HG03066 (cell line): ENCODE measurements at regions not wholly inside any gene's neighbourhood (a gene's known extent, or its start where the extent isn't known, plus 50 kb on each side); places are given as distances from the start of the nearest gene placed in this dataset.

ENCODE experiments used
- ATAC-seq: cut with Tn5 transposase; IDR thresholded peaks from one replicate; pipeline ENCODE4 v1.9.1; 2021; ENCODE audit warnings: low read depth; ENCODE audit not compliant: unreplicated experiment

DNA sequence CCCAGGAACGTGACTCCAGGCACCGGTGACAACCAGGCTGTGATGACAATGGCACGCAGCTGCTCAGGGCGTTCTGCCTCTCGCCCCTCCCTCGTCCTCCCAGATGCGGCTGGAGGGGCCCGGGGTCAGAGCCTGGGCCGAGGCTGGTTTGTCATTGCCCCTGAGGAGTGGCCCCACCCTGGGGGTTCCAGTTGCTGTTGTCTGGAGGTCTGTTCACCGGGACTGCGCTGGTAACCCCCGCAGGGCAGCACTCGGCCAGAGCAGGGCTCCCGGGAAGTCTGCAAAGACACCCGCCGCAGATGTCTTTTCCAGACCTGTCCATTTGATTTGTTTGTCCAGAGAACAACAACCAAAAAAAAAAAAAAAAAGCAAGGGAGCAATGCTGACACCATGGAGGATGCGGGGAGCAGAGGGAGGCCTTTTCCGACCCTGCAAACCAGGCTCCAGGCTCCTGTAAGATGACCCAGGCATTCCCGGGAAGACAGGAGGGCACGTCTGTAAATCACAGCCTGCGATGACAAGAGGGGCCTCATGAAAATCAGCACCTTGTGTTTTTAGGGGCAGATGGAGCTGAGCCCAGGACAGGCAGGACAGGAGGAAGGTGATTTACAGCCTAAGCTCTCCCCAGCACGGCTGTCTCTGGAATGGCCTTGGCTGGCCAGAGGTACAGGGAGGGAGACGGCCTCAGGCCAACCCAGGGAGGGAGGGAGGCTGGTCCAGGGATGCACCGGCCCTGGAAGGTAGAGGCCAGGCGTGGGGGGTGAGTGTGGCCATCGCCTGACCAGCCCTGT lies 189.3 kb downstream of the ERMARD start:
- ATAC-seq: no peak

DNA sequence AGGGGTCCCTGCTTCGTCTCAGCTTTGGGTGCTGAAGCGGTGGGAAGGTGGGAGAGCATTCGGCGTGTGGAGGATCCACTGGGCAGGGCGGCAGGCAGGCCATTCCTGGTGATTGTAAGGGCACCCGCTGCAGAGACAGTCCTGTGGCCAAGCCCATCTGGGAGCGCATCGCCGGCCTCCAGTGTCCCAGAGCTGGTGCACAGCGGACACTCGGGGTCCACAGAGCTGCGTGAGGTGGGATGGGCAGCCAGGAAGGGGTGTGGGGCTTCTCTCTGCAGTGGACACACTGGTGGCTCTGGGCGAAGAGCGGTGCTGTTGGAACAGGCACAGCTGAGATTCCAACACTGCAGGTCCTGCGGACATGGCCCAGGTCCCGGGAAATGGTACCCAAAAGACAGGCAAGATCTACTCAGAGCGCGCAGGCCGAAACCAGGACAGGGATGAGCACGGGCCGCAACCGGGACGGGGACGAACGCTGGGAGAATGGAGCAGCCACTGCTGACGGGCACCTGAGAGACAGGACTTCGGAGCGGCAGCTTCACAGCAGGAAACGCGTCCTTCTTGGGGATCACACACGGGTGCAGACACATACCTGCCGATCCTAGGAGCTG lies 188.2 kb downstream of the ERMARD start:
- ATAC-seq: no peak

DNA sequence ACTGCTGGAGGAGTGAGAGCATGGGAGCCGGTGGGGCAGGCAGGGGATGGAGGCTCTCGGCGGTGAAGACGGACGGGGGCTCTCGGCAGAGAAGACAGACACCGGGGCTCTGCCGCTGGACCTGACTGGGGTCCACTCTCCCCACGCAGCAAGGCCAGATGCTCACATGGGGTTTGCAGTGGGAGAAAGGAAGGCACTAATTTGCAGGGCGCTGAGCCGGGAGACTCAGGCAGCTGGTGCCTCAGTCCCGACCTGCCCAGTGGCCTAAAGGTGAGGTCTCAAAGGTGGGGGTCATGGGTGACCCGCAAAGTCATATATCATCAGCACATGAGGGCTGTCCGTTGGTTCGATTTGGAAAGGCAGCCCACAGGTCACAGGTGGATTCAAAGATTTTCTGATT lies 187.3 kb downstream of the ERMARD start:
- ATAC-seq: no peak

- ATAC-seq: no peak
Observed at GRCh38 chr6:169938262-169938701, 186.9 kb downstream of the ERMARD start.

- ATAC-seq: no peak
Observed at GRCh38 chr6:169937389-169938261, 186.2 kb downstream of the ERMARD start.

GRCh38 chr6:169936355-169936975 lies 185.0 kb downstream of the ERMARD start:
- no peak for ATAC-seq

DNA sequence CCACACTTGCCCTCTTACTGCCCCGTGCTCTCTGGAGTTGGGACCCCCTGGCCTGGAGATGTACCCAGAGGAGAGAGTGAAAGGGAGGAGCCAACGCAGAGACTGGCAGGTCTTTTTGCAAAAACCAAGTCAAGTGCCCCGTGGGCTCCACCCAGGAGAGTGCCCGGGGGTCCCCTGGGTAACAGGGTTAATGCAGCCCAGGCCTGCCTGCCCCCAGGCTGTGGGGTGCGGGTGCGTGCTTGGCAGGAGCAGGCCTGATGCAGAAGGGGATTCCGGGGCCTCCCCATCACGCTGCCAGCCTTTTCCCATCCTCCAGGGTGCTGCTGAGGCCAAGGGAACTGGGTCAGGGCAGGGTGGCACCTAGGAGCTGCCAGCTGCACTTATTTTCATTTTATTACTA lies 184.4 kb downstream of the ERMARD start:
- no peak for ATAC-seq

DNA sequence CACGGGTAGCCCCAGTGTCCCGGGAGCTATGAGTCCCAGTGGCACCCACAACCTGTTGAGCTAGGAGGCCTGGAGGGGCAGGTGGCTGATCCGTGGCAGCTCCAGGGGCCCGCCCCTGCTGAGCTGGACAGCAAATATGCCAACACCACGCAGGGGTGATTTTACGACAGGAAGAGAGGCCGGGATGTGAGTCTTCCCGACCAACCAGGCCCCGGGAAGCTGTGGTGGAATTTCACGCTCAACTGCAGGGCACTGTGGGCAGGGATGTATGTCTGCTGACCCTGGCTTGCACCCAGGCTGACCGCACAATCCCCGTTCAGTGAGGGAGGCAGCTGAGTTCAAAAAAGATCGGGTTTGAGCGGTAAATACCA lies 183.9 kb downstream of the ERMARD start:
- ATAC-seq: no peak

GRCh38 chr6:169934699-169935347 lies 183.4 kb downstream of the ERMARD start:
- ATAC-seq: no peak

DNA sequence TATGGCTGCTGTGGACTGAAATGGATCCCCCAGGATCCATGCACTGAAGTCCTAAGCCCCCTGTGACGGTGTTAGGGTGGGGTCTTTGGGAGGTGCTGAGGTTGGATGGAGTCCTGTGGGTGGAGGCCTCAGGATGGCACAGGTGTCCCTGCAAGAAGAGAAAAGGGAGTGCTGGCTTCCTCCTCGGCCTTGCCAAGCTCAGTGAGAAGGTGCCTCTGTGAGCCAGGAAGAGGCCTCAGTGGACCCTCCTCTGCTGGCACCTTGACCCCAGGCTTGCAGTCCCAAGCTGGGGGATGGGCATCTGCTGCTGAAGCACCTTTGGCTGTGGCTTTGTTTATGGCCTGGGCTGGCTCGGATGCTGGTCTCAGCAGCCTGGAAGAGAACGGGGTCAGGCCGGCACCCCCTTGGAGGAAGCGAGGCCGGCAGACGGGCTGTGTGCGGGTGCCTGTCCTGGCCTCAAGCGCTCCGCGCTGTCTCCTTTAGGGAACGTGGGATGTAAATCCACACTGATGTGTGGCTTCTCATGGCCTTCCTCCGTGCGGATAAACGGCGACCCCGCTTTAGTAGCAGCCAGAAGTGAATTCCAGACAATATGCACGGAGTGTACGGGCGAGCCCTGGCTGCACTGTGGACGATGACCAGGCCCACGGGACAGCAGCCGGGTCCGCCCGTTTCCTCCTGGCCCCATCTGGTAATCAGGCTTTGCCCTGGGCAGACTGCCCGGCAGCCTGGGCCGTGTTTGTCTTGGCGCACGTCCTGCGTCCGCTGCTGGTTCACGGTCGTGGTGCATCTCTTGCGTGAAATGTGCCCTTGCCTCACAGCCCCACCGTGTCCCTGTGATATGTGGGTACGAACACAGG lies 182.6 kb downstream of the ERMARD start:
- ATAC-seq: no peak

GRCh38 chr6:169933251-169933821 lies 181.9 kb downstream of the ERMARD start:
- ATAC-seq: no peak

DNA sequence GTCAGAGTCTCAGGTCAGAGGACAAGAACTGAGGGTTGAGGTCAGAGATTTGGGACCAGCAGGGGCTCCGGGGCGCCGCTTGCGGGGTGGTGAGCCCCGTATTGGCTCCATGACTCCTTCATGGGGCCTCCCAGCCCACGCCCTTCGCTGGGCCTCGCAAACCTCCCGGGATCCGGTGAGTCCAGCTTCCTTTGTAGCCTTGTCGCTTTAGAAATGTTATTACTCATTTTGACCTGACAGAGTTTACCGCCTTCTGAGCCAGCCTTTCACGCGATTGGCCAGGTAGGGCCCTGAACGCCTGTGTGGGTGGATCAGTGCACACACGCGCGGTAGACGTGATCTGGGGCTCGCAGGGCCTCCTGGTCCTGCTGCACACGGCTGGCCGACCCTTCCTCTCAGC lies 181.1 kb downstream of the ERMARD start:
- no peak for ATAC-seq

- ATAC-seq: no peak
Observed at GRCh38 chr6:169931261-169931660, 179.8 kb downstream of the ERMARD start.

DNA sequence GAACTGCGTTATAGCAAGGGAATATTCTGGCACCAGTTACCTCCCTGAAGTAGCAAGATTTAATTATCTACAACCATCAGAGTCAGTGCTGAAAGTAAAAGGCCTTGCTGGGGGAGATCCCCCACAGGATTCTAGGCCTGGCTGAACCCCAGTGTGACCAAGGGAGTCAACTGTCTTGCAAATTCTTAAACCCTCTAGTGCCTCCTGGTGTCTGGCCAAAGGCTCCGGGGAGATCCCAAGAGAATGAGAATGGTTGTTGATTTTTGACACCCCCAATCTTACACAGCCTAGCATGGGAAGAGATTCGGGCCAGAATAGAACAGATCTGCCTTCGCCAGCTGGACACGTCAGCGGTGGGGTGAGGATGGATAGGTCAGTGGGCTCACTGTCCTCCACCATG lies 179.4 kb downstream of the ERMARD start:
- no peak for ATAC-seq

DNA sequence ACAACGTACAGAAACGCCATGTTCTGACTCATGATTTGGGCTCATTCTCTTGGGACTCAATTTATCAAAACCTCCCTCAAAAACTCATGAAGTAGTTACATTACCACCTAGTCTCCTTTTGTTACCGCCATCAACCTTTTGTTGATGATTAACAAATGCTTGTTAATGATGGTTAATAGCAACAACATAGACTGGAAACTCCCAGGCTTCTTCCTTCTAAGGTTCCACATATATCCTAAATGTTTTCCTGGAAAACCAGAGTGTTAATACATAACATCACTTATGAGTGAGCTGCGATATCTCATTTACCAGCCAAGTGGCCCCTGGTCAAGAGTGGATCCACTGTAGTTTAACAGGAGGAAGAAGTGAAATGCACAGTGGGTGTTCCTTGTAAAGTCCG lies 176.3 kb downstream of the ERMARD start:
- no peak for ATAC-seq

- no peak for ATAC-seq
Observed at GRCh38 chr6:169926617-169927417, 175.4 kb downstream of the ERMARD start.

- no peak for ATAC-seq
Observed at GRCh38 chr6:169923468-169924464, 172.3 kb downstream of the ERMARD start.
